T-helper 17 cell (primary cell): ENCODE measurements at regions not wholly inside any gene's neighbourhood (a gene's known extent, or its start where the extent isn't known, plus 50 kb on each side); places are given as distances from the start of the nearest gene placed in this dataset.

Experiments
- ATAC-seq: fragments of 150-1000 bp; cut with Tn5 transposase; 2 replicates; pipeline ENCODE4 v1.10.0; 2021; ENCODE audit warnings: mild to moderate bottlenecking, moderate library complexity
- DNase-seq, 3 donors: peaks; one replicate each; pipeline versions ENCODE4 v3.0.0 to v3.0.0-alpha.2; 2020 to 2021
- H3K9me3 ChIP-seq: one replicate; pipeline ENCODE4 v1.7.0; 2013; ENCODE audit warnings: low read length, mild to moderate bottlenecking; ENCODE audit not compliant: control insufficient read depth, poor library complexity, severe bottlenecking
- H3K27ac Mint-ChIP-seq: one replicate; pipeline ENCODE4 v1.8.0; 2022; ENCODE audit warnings: mild to moderate bottlenecking, moderate library complexity, mixed read lengths
- H3K27me3 Mint-ChIP-seq: one replicate; pipeline ENCODE4 v1.8.0; 2022; ENCODE audit warnings: mixed read lengths
- H3K36me3 Mint-ChIP-seq: one replicate; pipeline ENCODE4 v1.8.0; 2022; ENCODE audit warnings: low read depth, mixed read lengths
- H3K4me1 Mint-ChIP-seq: one replicate; pipeline ENCODE4 v1.8.0; 2022; ENCODE audit warnings: mild to moderate bottlenecking, mixed read lengths
- H3K4me3 Mint-ChIP-seq: one replicate; pipeline ENCODE4 v1.8.0; 2022; ENCODE audit warnings: mild to moderate bottlenecking, moderate library complexity, mixed read lengths

DNA sequence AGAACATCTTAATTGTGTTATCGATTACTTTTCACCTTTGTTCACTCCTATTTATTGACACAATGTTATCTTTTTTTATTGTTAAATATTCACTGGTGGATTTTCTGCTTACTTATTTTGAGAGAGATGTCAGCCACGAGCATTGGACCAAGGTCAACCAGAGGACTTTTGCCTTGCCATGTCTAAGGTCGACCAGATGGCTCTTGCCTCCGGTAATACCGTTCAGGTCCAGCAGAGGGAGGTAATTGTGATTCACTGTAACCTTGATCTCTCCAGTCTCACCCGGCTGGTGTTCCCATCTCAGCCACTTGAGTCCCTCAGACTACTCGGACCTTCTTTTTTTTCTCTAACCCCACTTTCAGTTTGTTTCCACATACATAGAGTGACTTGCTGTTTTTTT, 1438.1 kb downstream of the UQCRFS1 start:
- DNase-seq: no peak

DNA sequence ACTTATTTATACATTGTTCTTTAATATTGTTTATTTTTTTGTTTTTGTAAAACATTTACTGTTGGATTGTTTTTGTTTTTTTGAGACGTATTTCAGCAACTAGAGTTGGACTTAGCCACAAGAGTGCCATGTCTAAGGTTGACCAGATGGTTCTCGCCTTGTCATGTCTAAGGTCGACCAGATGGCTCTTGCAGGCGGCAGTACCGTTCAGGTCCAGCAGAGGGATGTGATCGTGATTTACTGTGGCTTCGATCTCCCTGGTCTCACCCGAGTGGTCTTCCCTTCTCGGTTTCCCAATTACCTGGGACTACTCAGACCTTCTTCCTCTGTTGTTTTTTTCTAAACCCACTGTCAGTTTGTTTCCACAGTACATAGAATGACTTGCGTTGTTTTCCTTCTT, 1438.6 kb downstream of the UQCRFS1 start:
- H3K27me3 Mint-ChIP-seq: no peaks in the 10 kb centered on the region
- no peaks in the 10 kb centered on the region for H3K36me3 Mint-ChIP-seq
- H3K4me3 Mint-ChIP-seq: no peak overlapping the region
- H3K27ac Mint-ChIP-seq: no peak overlapping the region
- DNase-seq (no peak), ATAC-seq (no peak)
- peaks cover 4% of the 10 kb centered on the region for H3K9me3 ChIP-seq
- no peaks in the 10 kb centered on the region for H3K4me1 Mint-ChIP-seq

More for the DNA sequence above, 1438.1 kb downstream of the UQCRFS1 start:
- H3K9me3 ChIP-seq: peaks cover 4% of the 10 kb centered on the region
- Mint-ChIP-seq H3K4me1 (no peaks in the 10 kb centered on the region), H3K4me3 (no peak overlapping the region), H3K27ac (no peak overlapping the region), H3K27me3 (no peaks in the 10 kb centered on the region), H3K36me3 (no peaks in the 10 kb centered on the region)
- ATAC-seq: no peak

DNA sequence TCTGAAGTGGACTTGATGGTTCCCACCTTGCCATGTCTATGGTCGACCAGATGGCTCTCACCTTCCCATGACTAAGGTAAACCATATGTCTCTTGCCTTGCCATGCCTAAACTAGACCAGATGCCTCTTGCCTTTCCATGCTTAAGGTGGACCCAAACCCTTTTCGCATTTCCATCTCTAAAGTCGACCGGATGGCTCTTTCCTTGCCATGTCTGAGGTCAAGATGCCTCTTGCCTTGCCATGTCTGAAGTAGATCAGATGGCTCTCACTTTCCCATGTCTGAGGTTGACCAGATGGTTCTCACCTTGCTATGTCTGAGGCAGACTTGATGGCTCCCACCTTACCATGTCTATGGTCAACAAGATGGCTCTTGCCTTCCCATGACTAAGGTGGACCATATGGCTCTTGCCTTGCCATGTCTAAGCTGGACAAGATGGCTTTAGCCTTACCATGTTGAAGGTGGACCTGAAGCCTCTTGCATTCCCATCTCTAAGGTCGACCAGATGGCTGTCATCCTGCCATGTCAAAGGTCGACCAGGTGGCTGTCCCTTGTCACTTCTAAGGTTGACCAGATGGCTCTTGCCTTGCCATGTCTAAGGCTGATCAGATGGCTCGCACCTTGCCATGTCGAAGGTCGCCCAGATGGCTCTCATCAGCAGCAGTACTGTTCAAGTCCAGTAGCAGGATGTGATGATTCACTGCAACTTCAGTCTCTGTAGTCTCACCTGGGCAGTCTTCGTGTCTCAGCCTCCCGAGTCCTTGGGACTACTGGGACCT, 1439.4 kb downstream of the UQCRFS1 start:
- ATAC-seq (no peak), DNase-seq (no peak)
- no peaks in the 10 kb centered on the region for H3K27me3 Mint-ChIP-seq
- H3K9me3 ChIP-seq: peaks cover 4% of the 10 kb centered on the region
- H3K36me3 Mint-ChIP-seq: no peaks in the 10 kb centered on the region
- no peak overlapping the region for H3K4me3 Mint-ChIP-seq
- no peak overlapping the region for H3K27ac Mint-ChIP-seq
- no peaks in the 10 kb centered on the region for H3K4me1 Mint-ChIP-seq

DNA sequence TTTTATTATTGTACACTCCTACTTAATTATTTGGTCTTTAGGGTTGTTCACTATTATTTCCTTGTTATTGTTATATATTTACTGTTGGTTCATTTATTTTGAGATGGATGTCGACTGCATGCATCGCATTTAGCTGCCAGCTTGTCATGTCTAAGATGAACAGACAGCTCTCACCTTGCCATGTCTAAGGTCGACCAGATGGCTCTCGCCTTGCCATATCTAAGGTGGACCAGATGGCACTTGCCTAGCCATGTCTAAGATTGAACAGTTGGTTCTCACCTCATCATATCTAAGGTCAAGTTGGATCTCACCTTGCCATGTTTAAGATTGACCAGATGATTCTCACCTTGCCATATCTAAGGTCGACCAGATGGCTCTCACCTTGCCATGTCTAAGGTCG, 1440.9 kb downstream of the UQCRFS1 start:
- DNase-seq (no peak), ATAC-seq (no peak)
- Mint-ChIP-seq H3K27me3 (no peaks in the 10 kb centered on the region), H3K4me1 (no peaks in the 10 kb centered on the region), H3K27ac (no peak overlapping the region), H3K4me3 (no peak overlapping the region), H3K36me3 (no peaks in the 10 kb centered on the region)
- peaks cover 4% of the 10 kb centered on the region for H3K9me3 ChIP-seq

DNA sequence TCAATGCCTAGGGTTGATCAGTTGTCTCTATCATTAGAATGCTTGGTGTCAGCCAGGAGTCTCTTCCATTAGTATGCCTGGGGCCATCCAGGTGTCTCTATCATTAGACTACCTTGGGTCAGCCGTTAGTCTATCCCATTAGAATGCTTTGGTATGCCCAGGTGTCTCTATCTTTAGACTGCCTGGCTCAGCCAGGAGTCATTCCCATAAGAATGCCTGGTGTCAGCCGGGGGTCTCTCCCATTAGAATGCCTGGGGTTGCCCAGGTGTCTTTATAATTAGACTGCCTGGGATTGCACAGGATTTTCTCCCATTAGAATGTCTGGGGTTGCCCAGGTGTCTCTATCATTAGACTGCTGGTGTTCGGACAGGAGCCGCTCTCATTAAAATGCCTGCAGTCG, 1442.9 kb downstream of the UQCRFS1 start:
- H3K9me3 ChIP-seq: peaks cover 4% of the 10 kb centered on the region
- Mint-ChIP-seq H3K27me3 (no peaks in the 10 kb centered on the region), H3K4me1 (no peaks in the 10 kb centered on the region), H3K27ac (no peak overlapping the region), H3K36me3 (no peaks in the 10 kb centered on the region), H3K4me3 (no peak overlapping the region)
- DNase-seq (no peak), ATAC-seq (no peak)

DNA sequence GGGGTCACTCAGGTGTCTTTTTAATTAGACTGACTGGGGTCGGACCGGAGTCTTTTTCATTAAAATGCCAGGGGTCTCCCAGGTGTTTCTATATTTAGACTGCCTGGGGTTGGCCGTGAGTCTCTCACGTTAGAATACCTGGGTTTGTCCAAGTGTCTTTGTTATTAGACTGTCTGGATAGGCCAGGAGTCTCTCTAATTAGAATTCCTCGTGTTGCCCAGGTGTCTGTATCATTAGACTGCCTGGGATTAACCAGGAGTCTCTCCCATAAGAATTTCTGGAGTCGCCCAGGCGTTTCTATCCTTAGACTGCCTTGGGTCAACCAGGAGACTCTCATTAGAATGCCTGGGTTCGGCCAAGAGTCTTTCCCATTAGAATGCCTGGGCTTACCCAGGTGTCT, 1445.7 kb downstream of the UQCRFS1 start:
- H3K4me3 Mint-ChIP-seq: no peak overlapping the region
- DNase-seq (no peak), ATAC-seq (no peak)
- H3K27ac Mint-ChIP-seq: no peak overlapping the region
- peaks cover 4% of the 10 kb centered on the region for H3K9me3 ChIP-seq
- no peaks in the 10 kb centered on the region for H3K36me3 Mint-ChIP-seq
- H3K4me1 Mint-ChIP-seq: no peaks in the 10 kb centered on the region
- no peaks in the 10 kb centered on the region for H3K27me3 Mint-ChIP-seq

DNA sequence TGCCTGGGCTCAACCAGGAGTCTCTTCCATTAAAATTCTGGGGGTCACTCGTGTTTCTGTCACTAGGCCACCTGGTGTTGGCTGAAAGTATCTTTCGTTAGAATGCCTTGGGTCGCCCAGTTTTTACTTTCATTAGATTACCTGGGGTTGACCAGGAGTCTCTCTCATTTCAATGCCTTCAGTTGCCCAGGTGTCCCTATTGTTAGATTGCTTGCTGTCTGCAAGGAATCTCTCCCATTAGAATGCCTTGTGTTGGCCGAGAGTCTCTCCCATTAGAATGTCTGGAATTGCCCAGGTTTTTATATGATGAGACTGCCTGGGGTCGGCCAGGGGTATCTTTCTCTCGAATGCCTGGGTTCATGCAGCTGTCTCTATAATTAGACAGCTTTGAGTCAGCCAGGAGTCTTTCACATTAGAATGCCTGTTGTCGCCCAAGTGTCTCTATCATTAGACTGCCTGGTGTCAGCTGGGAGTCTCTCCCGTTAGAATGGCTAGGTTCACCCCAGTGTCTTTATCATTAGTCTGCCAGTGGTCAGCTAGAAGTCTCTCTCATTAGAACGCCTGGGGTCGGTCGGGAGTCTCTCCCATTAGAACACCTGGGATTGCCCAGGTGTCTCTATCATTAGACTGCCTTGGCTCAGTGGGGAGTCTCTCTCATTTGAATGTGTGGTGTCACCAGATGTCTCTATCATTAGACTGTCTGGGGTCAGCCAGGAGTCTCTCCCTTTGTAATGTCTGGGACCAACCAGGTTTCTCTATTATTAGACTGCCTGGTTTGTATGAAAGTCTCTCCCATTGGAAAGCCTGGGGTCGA, 1446.8 kb downstream of the UQCRFS1 start:
- H3K4me1 Mint-ChIP-seq: no peaks in the 10 kb centered on the region
- ATAC-seq: no peak
- no peaks in the 10 kb centered on the region for H3K27me3 Mint-ChIP-seq
- no peak overlapping the region for H3K27ac Mint-ChIP-seq
- peaks cover 4% of the 10 kb centered on the region for H3K9me3 ChIP-seq
- no peak for DNase-seq
- no peaks in the 10 kb centered on the region for H3K36me3 Mint-ChIP-seq
- H3K4me3 Mint-ChIP-seq: no peak overlapping the region

DNA sequence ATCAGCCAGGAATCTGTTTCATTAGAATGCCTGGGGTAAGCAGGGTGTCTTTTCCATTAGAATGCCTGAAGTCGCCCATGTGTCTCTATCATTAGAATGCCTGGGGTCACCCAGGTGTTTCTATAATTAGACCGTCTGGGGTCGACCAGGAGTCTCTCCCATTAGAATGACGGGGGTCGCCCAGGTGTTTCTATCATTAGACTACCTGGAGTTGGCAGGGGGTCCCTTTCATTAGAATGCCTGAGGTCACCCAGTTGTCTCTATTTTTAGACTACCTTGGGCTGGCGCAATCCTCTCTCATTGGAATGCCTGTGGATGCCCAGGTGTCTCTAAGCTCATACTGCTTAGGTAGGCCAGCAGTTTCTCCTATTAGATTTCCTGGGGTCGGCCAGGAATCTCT, 1447.6 kb downstream of the UQCRFS1 start:
- Mint-ChIP-seq H3K36me3 (no peaks in the 10 kb centered on the region), H3K4me1 (no peaks in the 10 kb centered on the region), H3K27me3 (no peaks in the 10 kb centered on the region), H3K4me3 (no peak overlapping the region), H3K27ac (no peak overlapping the region)
- DNase-seq (no peak), ATAC-seq (no peak)
- no peaks in the 10 kb centered on the region for H3K9me3 ChIP-seq

DNA sequence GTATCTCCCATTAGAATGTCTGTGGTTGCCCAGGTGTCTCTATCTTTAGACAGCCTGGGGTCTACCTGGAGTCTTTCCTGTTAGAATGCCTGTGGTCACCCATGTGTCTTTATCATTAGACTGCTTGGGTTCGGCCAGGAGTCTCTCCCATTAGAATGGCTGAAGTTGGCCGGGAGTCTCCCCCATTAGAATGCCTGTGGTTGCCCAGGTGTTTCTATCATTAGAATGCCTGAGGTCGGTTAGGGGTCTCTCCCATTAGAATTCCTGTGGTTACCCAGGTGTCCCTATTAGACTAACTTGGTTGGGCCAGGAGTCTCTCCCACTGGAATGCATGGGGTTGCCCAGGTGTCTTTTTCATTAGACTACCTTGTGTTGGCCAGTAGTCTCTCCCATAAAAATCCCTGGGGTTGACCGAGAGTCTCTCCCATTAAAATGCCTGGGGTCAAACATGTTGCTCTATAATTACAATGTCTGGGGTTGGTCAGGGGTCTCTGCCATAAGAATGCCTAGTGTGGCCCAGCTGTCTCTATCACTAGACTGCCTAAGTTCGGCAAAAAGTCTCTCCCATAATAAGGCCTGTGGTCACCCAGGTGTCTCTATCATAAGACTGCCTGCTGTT, 1448.7 kb downstream of the UQCRFS1 start:
- Mint-ChIP-seq H3K27me3 (no peaks in the 10 kb centered on the region), H3K4me1 (no peaks in the 10 kb centered on the region), H3K36me3 (no peaks in the 10 kb centered on the region), H3K4me3 (no peak overlapping the region), H3K27ac (no peak overlapping the region)
- no peaks in the 10 kb centered on the region for H3K9me3 ChIP-seq
- DNase-seq (no peak), ATAC-seq (no peak)

DNA sequence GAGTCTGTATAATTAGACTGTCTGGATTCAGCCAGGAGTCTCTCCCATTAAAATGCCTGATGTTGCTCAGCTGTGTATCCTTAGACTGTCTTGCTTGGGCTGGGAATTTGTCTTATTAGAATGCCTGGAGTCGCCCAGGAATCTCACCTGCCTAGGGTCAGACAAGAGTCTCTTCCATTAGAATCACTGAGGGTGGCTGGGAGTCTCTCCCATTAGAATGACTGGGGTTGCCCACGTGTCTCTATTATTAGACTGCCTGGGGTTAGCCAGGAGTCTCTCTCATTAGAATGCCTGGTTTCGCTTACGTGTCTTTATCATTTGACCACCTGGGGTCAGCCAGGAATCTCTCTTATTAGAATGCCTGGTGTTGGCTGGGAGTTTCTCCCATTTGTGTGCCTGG, 1450.0 kb downstream of the UQCRFS1 start:
- ATAC-seq (no peak), DNase-seq (no peak)
- H3K9me3 ChIP-seq: peaks cover 3% of the 10 kb centered on the region
- H3K36me3 Mint-ChIP-seq: no peaks in the 10 kb centered on the region
- H3K27me3 Mint-ChIP-seq: no peaks in the 10 kb centered on the region
- no peak overlapping the region for H3K4me3 Mint-ChIP-seq
- H3K4me1 Mint-ChIP-seq: no peaks in the 10 kb centered on the region
- no peak overlapping the region for H3K27ac Mint-ChIP-seq

DNA sequence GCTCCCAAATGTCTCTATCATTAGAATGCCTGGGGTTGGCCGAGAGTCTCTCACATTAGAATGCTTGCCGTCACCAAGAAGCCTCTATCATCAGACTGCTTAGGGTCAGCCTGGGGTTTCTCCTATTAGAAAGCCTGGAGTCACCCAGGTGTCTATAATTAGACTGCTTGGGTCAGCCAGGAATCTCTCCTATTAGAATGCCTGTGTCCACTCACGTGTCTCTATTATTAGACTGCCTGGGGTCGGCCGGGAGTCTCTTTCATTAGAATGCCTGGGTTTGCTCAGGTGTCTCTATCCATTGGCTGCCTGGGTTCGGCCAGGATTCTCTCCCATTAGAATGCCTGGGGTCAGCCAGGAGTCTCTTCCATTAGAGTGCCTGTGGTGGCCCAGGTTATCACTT, 1453.1 kb downstream of the UQCRFS1 start:
- Mint-ChIP-seq H3K4me3 (no peak overlapping the region), H3K4me1 (no peaks in the 10 kb centered on the region), H3K27me3 (no peaks in the 10 kb centered on the region), H3K27ac (no peak overlapping the region), H3K36me3 (no peaks in the 10 kb centered on the region)
- no peak for ATAC-seq
- DNase-seq: no peak
- peaks cover 3% of the 10 kb centered on the region for H3K9me3 ChIP-seq

DNA sequence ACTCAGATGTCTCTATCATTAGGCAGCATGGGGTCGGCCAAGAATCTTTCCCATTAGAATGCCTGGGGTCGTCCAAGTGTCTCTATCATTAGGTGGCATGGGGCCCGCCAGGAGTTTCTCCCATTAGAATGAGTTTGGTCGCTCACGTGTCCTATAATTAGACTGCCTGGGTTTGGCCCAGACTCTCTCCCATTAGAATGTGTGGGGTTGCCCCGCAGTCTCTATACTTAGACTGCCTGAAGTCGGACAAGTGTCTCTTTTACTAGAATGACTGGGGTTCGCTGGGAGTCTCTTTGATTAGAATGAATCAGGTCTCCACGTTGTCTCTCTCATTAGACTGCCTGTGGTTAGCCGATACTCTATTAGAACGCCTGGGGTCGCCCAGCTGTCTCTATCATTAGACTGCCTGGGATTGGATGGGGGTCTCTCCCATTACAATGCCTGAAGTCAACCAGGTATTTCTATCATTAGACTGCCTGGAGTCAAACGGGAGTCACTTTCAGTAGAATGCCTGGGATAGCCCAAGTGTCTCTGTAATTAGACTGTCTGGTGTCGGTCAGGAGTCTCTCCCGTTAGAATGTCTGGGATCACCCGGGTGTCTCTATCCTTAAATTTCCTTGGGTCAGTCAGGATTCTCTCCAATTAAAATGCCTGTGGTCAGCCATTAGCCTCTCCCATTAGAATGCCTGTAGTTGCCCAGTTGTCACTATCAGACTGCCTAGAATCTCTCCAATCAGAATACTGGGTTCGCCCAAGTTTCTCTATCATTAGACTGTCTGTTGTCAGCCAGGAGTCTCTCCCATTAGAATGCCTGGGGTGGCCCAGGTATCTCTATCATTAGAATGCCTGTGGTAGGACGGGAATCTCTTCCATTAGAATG, 1454.1 kb downstream of the UQCRFS1 start:
- peaks cover 3% of the 10 kb centered on the region for H3K9me3 ChIP-seq
- Mint-ChIP-seq H3K4me3 (no peak overlapping the region), H3K36me3 (no peaks in the 10 kb centered on the region), H3K4me1 (no peaks in the 10 kb centered on the region), H3K27ac (no peak overlapping the region), H3K27me3 (no peaks in the 10 kb centered on the region)
- DNase-seq (no peak), ATAC-seq (no peak)

DNA sequence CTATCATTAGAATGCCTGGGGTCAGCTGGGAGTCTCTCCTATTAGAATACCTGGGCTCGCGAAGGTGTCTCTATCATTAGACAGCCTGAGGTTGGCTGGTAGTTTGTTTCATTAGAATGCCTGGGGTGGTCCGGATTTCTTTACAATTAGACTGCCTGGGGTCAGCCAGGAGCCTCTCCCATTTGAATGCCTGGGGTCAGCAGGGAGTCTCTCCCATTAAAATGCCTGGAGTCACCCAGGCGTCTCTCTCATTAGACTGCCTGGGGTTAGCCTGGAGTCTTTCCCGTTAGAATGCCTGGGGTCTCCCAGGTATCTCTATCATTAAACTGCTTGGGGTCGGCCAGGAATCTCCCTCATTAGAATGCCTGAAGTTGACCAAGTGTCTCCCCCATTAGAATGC, 1458.3 kb downstream of the UQCRFS1 start:
- no peak overlapping the region for H3K27ac Mint-ChIP-seq
- no peak for DNase-seq
- no peaks in the 10 kb centered on the region for H3K4me1 Mint-ChIP-seq
- H3K27me3 Mint-ChIP-seq: no peaks in the 10 kb centered on the region
- H3K4me3 Mint-ChIP-seq: no peak overlapping the region
- no peak for ATAC-seq
- H3K36me3 Mint-ChIP-seq: no peaks in the 10 kb centered on the region
- H3K9me3 ChIP-seq: peaks cover 3% of the 10 kb centered on the region
